ENCODE measurements at regions not wholly inside any gene's neighbourhood (a gene's known extent, or its start where the extent isn't known, plus 50 kb on each side); places are given as distances from the start of the nearest gene placed in this dataset.

GRCh38 chr5:87705876-87706275 is 293.1 kb upstream of the CCNH start (continued):
- TF ChIP-seq TCF7 (IDR thresholded peaks at IDR 0.05; ENCODE audit: borderline replicate concordance) (no peak), HDGF (IDR thresholded peaks at IDR 0.05) (no peak), WRNIP1 (IDR thresholded peaks at IDR 0.05; ENCODE audit: borderline replicate concordance, low read depth, low read length) (no peak)

GRCh38 chr5:87686975-87687374 is 274.2 kb upstream of the CCNH start:
- RAD21 ChIA-PET (ENCODE audit: unreplicated experiment), result no interaction called here
- no peak overlapping the region for H3K27ac ChIP-seq (ENCODE audit: control insufficient read depth, insufficient read depth)
- POLR2A ChIA-PET, result no interaction called here
- no peaks in the 10 kb centered on the region for H3K4me1 ChIP-seq (ENCODE audit: control insufficient read depth, insufficient read depth, low read length)
- no peaks in the 10 kb centered on the region; the same call in 2 of the 3 replicates for H3K9me3 ChIP-seq (replicated peaks; ENCODE audit: control insufficient read depth, insufficient read depth, low read length)
- in situ Hi-C loops (cut with MboI), result no loop called here
- no peaks in the 10 kb centered on the region for H4K20me1 ChIP-seq (ENCODE audit: control insufficient read depth, insufficient read depth)
- no peaks in the 10 kb centered on the region for H3K36me3 ChIP-seq (ENCODE audit: control insufficient read depth in 2 of 2, insufficient read depth in 2 of 2, low read length in 1 of 2)
- no peak overlapping the region for H2AFZ ChIP-seq (ENCODE audit: control insufficient read depth, low read depth, low read length)
- ATAC-seq (peak; percentile 74), DNase-seq (ENCODE audit: low read depth, low spot score) (peak; percentile 13), FAIRE-seq (no peak)
- 0% methylated on average over 1 of the region's 1 CpG for WGBS (ENCODE audit: insufficient coverage, insufficient replicate concordance, low lambda C conversion rate, missing lambda C conversion rate)
- intact Hi-C loops (cut with micrococcal nuclease; ENCODE audit: unreplicated experiment), result no loop called here
- SMC1A ChIA-PET (ENCODE audit: uncharacterized antibody, unreplicated experiment), result no interaction called here
- H3K4me3 ChIP-seq, result no peak overlapping the region
- CTCF ChIA-PET, result no interaction called here
- no peaks in the 10 kb centered on the region for H3K27me3 ChIP-seq (replicated peaks in 1 of 2; ENCODE audit: control insufficient read depth in 2 of 2, insufficient read depth in 2 of 2, low read length in 1 of 2)
- H3K4me2 ChIP-seq (ENCODE audit: control insufficient read depth, insufficient read depth), result no peak overlapping the region
- BruUV-seq (replicated peaks), result no TSS peak
- TF ChIP-seq SUZ12 (IDR thresholded peaks at IDR 0.05; ENCODE audit: unreplicated experiment) (no peak), WRNIP1 (IDR thresholded peaks at IDR 0.05; ENCODE audit: borderline replicate concordance, low read depth, low read length) (no peak), ETV6 (conservative IDR thresholded peaks at IDR 0.05 in 1 of 2, IDR thresholded peaks at IDR 0.05 in 1 of 2; ENCODE audit: borderline replicate concordance in 1 of 2, low read depth in 1 of 2) (no peak), GABPA (IDR thresholded peaks at IDR 0.05; ENCODE audit: low read depth) (no peak), CBX3 (IDR thresholded peaks at IDR 0.05; ENCODE audit: borderline replicate concordance, low read depth) (no peak), TCF7 (IDR thresholded peaks at IDR 0.05; ENCODE audit: borderline replicate concordance) (no peak), NRF1 (conservative IDR thresholded peaks at IDR 0.05; ENCODE audit: low read depth, low read length) (no peak), SPI1 (IDR thresholded peaks at IDR 0.05; ENCODE audit: borderline replicate concordance, insufficient read depth, low read depth, low read length) (peak; percentile 72), BHLHE40 (IDR thresholded peaks at IDR 0.05; ENCODE audit: borderline replicate concordance in 1 of 2, low read depth in 2 of 2, low read length in 1 of 2) (no peak), RUNX3 (IDR thresholded peaks at IDR 0.05; ENCODE audit: low read length) (peak; percentile 41; the same call in 1 of the 2 replicates), HSF1 (IDR thresholded peaks at IDR 0.05; ENCODE audit: low read depth, low read length) (no peak), PKNOX1 (IDR thresholded peaks at IDR 0.05) (no peak)
- no peaks in the 10 kb centered on the region for H3K79me2 ChIP-seq (ENCODE audit: control insufficient read depth, insufficient read depth, low read length)
- no peak overlapping the region for H3K9ac ChIP-seq (ENCODE audit: control insufficient read depth, insufficient read depth, low read length)

All from GM12878 (cell line).